ENCODE measurements at regions not wholly inside any gene's neighbourhood (a gene's known extent, or its start where the extent isn't known, plus 50 kb on each side); places are given as distances from the start of the nearest gene placed in this dataset.

- Mint-ChIP-seq H3K27me3 (ENCODE audit: insufficient read depth, low read depth, poor library complexity) (no peaks in the 10 kb centered on the region), H3K9me3 (no peaks in the 10 kb centered on the region), H3K36me3 (ENCODE audit: low read depth) (no peaks in the 10 kb centered on the region), H3K4me3 (no peak overlapping the region), H3K27ac (no peak overlapping the region), H3K4me1 (peaks cover 17% of the 10 kb centered on the region)
- no peaks in the 10 kb centered on the region for H3K36me3 ChIP-seq (ENCODE audit: insufficient read depth)
- H3K27ac ChIP-seq (ENCODE audit: low read depth): no peak overlapping the region
- H3K9me2 ChIP-seq (ENCODE audit: insufficient read depth): no peaks in the 10 kb centered on the region; the same call in 1 of the 2 replicates
- no peak for ATAC-seq
- no peaks in the 10 kb centered on the region for H3K79me2 ChIP-seq (replicated peaks; ENCODE audit: insufficient read depth)
- no peak for TF ChIP-seq EZH2 (IDR thresholded peaks at IDR 0.05; ENCODE audit: low read depth, unreplicated experiment)
- no peak for TF ChIP-seq CREB1 (CRISPR knock-in tag; IDR thresholded peaks at IDR 0.05; ENCODE audit: low read depth)
- TF ChIP-seq, protein P1, sequence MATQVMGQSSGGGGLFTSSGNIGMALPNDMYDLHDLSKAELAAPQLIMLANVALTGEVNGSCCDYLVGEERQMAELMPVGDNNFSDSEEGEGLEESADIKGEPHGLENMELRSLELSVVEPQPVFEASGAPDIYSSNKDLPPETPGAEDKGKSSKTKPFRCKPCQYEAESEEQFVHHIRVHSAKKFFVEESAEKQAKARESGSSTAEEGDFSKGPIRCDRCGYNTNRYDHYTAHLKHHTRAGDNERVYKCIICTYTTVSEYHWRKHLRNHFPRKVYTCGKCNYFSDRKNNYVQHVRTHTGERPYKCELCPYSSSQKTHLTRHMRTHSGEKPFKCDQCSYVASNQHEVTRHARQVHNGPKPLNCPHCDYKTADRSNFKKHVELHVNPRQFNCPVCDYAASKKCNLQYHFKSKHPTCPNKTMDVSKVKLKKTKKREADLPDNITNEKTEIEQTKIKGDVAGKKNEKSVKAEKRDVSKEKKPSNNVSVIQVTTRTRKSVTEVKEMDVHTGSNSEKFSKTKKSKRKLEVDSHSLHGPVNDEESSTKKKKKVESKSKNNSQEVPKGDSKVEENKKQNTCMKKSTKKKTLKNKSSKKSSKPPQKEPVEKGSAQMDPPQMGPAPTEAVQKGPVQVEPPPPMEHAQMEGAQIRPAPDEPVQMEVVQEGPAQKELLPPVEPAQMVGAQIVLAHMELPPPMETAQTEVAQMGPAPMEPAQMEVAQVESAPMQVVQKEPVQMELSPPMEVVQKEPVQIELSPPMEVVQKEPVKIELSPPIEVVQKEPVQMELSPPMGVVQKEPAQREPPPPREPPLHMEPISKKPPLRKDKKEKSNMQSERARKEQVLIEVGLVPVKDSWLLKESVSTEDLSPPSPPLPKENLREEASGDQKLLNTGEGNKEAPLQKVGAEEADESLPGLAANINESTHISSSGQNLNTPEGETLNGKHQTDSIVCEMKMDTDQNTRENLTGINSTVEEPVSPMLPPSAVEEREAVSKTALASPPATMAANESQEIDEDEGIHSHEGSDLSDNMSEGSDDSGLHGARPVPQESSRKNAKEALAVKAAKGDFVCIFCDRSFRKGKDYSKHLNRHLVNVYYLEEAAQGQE (IDR thresholded peaks at IDR 0.05; ENCODE audit: unreplicated experiment): no peak
- TF ChIP-seq, protein P2, sequence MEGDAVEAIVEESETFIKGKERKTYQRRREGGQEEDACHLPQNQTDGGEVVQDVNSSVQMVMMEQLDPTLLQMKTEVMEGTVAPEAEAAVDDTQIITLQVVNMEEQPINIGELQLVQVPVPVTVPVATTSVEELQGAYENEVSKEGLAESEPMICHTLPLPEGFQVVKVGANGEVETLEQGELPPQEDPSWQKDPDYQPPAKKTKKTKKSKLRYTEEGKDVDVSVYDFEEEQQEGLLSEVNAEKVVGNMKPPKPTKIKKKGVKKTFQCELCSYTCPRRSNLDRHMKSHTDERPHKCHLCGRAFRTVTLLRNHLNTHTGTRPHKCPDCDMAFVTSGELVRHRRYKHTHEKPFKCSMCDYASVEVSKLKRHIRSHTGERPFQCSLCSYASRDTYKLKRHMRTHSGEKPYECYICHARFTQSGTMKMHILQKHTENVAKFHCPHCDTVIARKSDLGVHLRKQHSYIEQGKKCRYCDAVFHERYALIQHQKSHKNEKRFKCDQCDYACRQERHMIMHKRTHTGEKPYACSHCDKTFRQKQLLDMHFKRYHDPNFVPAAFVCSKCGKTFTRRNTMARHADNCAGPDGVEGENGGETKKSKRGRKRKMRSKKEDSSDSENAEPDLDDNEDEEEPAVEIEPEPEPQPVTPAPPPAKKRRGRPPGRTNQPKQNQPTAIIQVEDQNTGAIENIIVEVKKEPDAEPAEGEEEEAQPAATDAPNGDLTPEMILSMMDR (conservative IDR thresholded peaks at IDR 0.05; ENCODE audit: low read depth in 2 of 2): no peak
- TF ChIP-seq ETS1 (IDR thresholded peaks at IDR 0.05): no peak
- H3K4me3 ChIP-seq: no peak overlapping the region
- H3F3A ChIP-seq (replicated peaks; ENCODE audit: low read depth): no peaks in the 10 kb centered on the region
- H3K4me1 ChIP-seq (ENCODE audit: insufficient read depth): peaks cover 10% of the 10 kb centered on the region; the same call in 1 of the 2 replicates
- no peaks in the 10 kb centered on the region; the same call in 1 of the 2 replicates for H4K20me1 ChIP-seq (replicated peaks; ENCODE audit: insufficient read depth)
- H2AFZ ChIP-seq: no peak overlapping the region
- no peak overlapping the region for H3K4me2 ChIP-seq
- no peak for DNase-seq (ENCODE audit: low spot score)
- H3K27me3 ChIP-seq (ENCODE audit: insufficient read depth): no peaks in the 10 kb centered on the region
Measured at GRCh38 chr3:34185301-34185700, 386.9 kb downstream of the PDCD6IP start.

- no peaks in the 10 kb centered on the region for H3K79me2 ChIP-seq (replicated peaks; ENCODE audit: insufficient read depth)
- H2AFZ ChIP-seq: no peak overlapping the region
- Mint-ChIP-seq H3K27me3 (ENCODE audit: insufficient read depth, low read depth, poor library complexity) (no peaks in the 10 kb centered on the region), H3K4me1 (peaks cover 9% of the 10 kb centered on the region), H3K27ac (no peak overlapping the region), H3K4me3 (no peak overlapping the region), H3K36me3 (ENCODE audit: low read depth) (no peaks in the 10 kb centered on the region), H3K9me3 (no peaks in the 10 kb centered on the region)
- no peak for ATAC-seq
- H3K4me3 ChIP-seq: no peak overlapping the region
- no peak overlapping the region for H3K27ac ChIP-seq (ENCODE audit: low read depth)
- no peak overlapping the region for H3K4me2 ChIP-seq
- TF ChIP-seq EZH2 (IDR thresholded peaks at IDR 0.05; ENCODE audit: low read depth, unreplicated experiment): no peak
- H3F3A ChIP-seq (replicated peaks; ENCODE audit: low read depth): no peaks in the 10 kb centered on the region
- H3K27me3 ChIP-seq (ENCODE audit: insufficient read depth): no peaks in the 10 kb centered on the region
- DNase-seq (ENCODE audit: low spot score): no peak
- H4K20me1 ChIP-seq (replicated peaks; ENCODE audit: insufficient read depth): no peaks in the 10 kb centered on the region; the same call in 1 of the 2 replicates
- no peaks in the 10 kb centered on the region for H3K9me2 ChIP-seq (ENCODE audit: insufficient read depth)
- no peaks in the 10 kb centered on the region for H3K36me3 ChIP-seq (ENCODE audit: insufficient read depth)
- H3K4me1 ChIP-seq (ENCODE audit: insufficient read depth): peaks cover 3% of the 10 kb centered on the region; the same call in 1 of the 2 replicates
Measured at GRCh38 chr3:34189133-34189532, 390.7 kb downstream of the PDCD6IP start.

All from GM23338 (cell line).